Trophoblast cell (in vitro differentiated cells and primary cell): ENCODE measurements at regions not wholly inside any gene's neighbourhood (a gene's known extent, or its start where the extent isn't known, plus 50 kb on each side); places are given as distances from the start of the nearest gene placed in this dataset.
"Not testable (repeated sequence)": the region's sequence is repeated elsewhere in the genome, so short reads cannot be mapped to it uniquely, and the experiment has no call there.

Source experiments
- DNase-seq, 2 donors: peaks; one replicate each; pipeline ENCODE4 v3.0.0-alpha.2; 2016
- H2AFZ ChIP-seq: 2 replicates; pipeline ENCODE4 v1.6.1; 2013; ENCODE audit warnings: low read length, moderate library complexity, mild to moderate bottlenecking; ENCODE audit not compliant: insufficient read depth, poor library complexity
- H2AK5ac ChIP-seq: 2 replicates; pipeline ENCODE4 v1.6.1; 2013; ENCODE audit warnings: mild to moderate bottlenecking, low read length
- H2BK120ac ChIP-seq: 2 replicates; pipeline ENCODE4 v1.6.1; 2013; ENCODE audit warnings: low read length, mild to moderate bottlenecking, moderate library complexity; ENCODE audit not compliant: insufficient read depth, poor library complexity
- H2BK12ac ChIP-seq: 2 replicates; pipeline ENCODE4 v1.6.1; 2013; ENCODE audit warnings: mild to moderate bottlenecking, low read length, moderate library complexity
- H2BK5ac ChIP-seq: 2 replicates; pipeline ENCODE4 v1.6.1; 2013; ENCODE audit warnings: low read length, low read depth, moderate library complexity, mild to moderate bottlenecking; ENCODE audit not compliant: poor library complexity
- H3K14ac ChIP-seq: 2 replicates; pipeline ENCODE4 v1.6.1; 2013; ENCODE audit warnings: mild to moderate bottlenecking, low read length
- H3K18ac ChIP-seq: 2 replicates; pipeline ENCODE4 v1.6.1; 2013; ENCODE audit warnings: mild to moderate bottlenecking, low read length
- H3K23ac ChIP-seq: 2 replicates; pipeline ENCODE4 v1.6.1; 2013; ENCODE audit warnings: low read length
- H3K27ac ChIP-seq: 2 replicates; pipeline ENCODE4 v1.5.1; 2013; ENCODE audit warnings: low read depth, mild to moderate bottlenecking, inconsistent platforms, low read length, moderate library complexity
- H3K27me3 ChIP-seq: 2 replicates; pipeline ENCODE4 v1.6.1; 2013; ENCODE audit warnings: inconsistent platforms, mild to moderate bottlenecking, low read length, moderate library complexity; ENCODE audit not compliant: insufficient read depth
- H3K36me3 ChIP-seq, 2 experiments: 1 replicate in 1 of 2; 2 replicates in 1 of 2; pipeline ENCODE4 v1.6.1; 2013; ENCODE audit warnings: low read length in 2 of 2, mild to moderate bottlenecking in 2 of 2, moderate library complexity in 1 of 2; ENCODE audit not compliant: insufficient read depth in 2 of 2, control insufficient read depth in 1 of 2
- H3K4ac ChIP-seq: 2 replicates; pipeline ENCODE4 v1.6.1; 2013; ENCODE audit warnings: low read depth, mild to moderate bottlenecking, low read length, moderate library complexity
- H3K4me1 ChIP-seq, 2 experiments: 1 replicate in 1 of 2; 2 replicates in 1 of 2; pipeline ENCODE4 v1.6.1; 2013; ENCODE audit warnings: low read length in 2 of 2, mild to moderate bottlenecking in 2 of 2, moderate library complexity in 1 of 2; ENCODE audit not compliant: insufficient read depth in 2 of 2, control insufficient read depth in 1 of 2
- H3K4me2 ChIP-seq: 2 replicates; pipeline ENCODE4 v1.6.1; 2013; ENCODE audit warnings: inconsistent platforms, mild to moderate bottlenecking, low read length, moderate library complexity
- H3K4me3 ChIP-seq: 2 replicates; pipeline ENCODE4 v1.5.1; 2013; ENCODE audit warnings: mild to moderate bottlenecking, low read depth, low read length, inconsistent platforms
- H3K79me1 ChIP-seq: one replicate; pipeline ENCODE4 v1.6.1; 2013; ENCODE audit warnings: low read length
- H3K79me2 ChIP-seq: 2 replicates; pipeline ENCODE4 v1.6.1; 2013; ENCODE audit warnings: low read length, mild to moderate bottlenecking; ENCODE audit not compliant: control insufficient read depth, insufficient read depth, poor library complexity
- H3K9ac ChIP-seq: 2 replicates; pipeline ENCODE4 v1.6.1; 2013; ENCODE audit warnings: mild to moderate bottlenecking, low read length
- H3K9me3 ChIP-seq: 2 replicates; pipeline ENCODE4 v1.6.1; 2013; ENCODE audit warnings: low read depth, mild to moderate bottlenecking, control low read depth, inconsistent platforms, low read length; ENCODE audit not compliant: insufficient read depth
- H4K12ac ChIP-seq: 2 replicates; pipeline ENCODE4 v1.6.1; 2013; ENCODE audit warnings: low read depth, mild to moderate bottlenecking, low read length, moderate library complexity
- H4K8ac ChIP-seq: 2 replicates; pipeline ENCODE4 v1.6.1; 2013; ENCODE audit warnings: low read depth, mild to moderate bottlenecking, low read length, moderate library complexity
- H4K91ac ChIP-seq: one replicate; pipeline ENCODE4 v1.6.1; 2013; ENCODE audit warnings: low read depth, mild to moderate bottlenecking, low read length, moderate library complexity
- WGBS: extraction: QIAGEN DNeasy Blood & Tissue Kit; methylation state at CpG from one replicate; pipeline ENCODE4 v1.1.7; 2013; ENCODE audit warnings: missing lambda C conversion rate; ENCODE audit not compliant: insufficient read length, insufficient coverage; ENCODE audit errors: extremely low coverage; 5-methylcytosine and 5-hydroxymethylcytosine counted together

DNA sequence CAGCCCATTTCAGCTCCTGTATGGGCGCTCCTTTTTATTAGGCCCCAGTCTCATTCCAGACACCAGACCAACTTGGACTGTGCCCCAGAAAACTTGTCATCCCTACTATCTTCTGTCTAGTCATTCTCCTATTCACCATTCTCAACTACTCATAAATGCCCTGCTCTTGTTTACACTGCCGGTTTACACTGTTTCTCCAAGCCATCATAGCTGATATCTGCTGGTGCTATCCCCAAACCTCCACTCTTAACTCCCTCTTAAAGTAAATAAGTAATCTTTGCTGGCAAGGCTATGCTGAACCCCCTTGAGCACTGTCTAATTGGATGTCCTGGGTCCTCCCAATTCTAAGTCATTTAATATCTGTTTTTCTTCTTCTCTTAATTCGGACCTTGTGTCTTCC is 91.7 kb upstream of the ATF7IP2 start:
- not testable (repeated sequence) for H2BK120ac ChIP-seq, H2BK5ac ChIP-seq, H4K8ac ChIP-seq, DNase-seq, H2AK5ac ChIP-seq, H4K91ac ChIP-seq, H3K4me3 ChIP-seq, H3K9ac ChIP-seq, H3K4me2 ChIP-seq, H3K27me3 ChIP-seq, H3K14ac ChIP-seq, H4K12ac ChIP-seq, H3K79me2 ChIP-seq, H3K4ac ChIP-seq, H2BK12ac ChIP-seq, H2AFZ ChIP-seq, H3K9me3 ChIP-seq, H3K18ac ChIP-seq, H3K27ac ChIP-seq, H3K4me1 ChIP-seq, H3K36me3 ChIP-seq, H3K79me1 ChIP-seq, H3K23ac ChIP-seq
- WGBS = no CpG with 5 or more reads among the region's 3 CpGs

DNA sequence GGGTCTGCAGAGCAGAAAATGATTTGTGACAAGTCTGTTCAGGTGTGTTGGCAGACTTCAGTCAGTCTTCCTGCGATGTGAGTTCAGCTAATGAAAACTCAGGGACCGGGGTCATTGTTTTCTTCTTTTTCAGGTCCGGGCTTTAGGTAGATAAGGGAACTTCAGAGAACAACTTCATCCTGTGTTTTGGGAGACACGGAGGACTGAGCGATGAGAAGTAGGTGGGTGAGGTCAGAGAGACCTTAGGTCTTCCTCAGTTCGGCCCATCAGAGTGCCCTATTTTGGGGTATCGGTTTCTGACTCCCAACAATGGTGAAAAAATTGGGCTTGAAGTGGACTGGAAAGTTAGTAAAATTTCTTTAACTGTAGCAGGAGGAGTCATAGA is 88.9 kb upstream of the ATF7IP2 start:
- no peak for DNase-seq
- H3K4me1 ChIP-seq = no peaks in the 10 kb centered on the region

DNA sequence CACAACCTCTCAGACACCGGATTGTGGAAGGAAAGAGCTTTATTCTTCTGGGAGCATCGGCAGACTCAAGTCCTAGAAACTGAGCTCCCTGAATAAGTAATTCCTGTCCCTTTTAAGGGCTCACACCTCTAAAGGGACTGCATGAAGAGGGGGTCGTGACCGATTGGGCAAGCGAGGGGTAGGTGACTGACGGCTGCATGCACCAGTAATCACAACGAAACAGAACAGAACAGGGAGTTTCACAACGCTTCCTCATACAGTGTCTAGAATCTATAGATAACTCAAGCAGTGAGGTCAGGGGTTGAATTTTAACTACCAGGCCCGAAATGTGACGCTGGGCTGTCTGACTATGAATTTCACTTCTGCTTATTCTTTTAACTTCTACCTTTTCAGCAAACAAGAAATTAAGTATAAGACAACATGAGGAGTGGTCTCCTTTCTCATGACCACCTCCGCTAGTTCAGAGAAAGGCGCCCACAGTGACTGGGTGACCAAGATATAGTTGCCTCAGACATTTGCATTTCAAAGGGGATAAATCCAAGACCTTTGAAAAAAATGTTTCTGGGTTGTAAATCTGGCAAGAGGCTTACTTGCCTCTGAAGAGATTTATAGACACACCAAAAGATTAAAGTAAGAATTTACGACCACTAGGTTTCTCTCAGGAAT is 88.4 kb upstream of the ATF7IP2 start:
- H4K91ac ChIP-seq = no peak overlapping the region
- no CpG with 5 or more reads among the region's 13 CpGs for WGBS
- no peak overlapping the region for H4K8ac ChIP-seq
- no peak overlapping the region for H4K12ac ChIP-seq
- no peaks in the 10 kb centered on the region for H3K79me2 ChIP-seq
- H3K23ac ChIP-seq = no peak overlapping the region
- H3K36me3 ChIP-seq = no peaks in the 10 kb centered on the region
- H2BK12ac ChIP-seq = no peak overlapping the region
- no peaks in the 10 kb centered on the region for H3K79me1 ChIP-seq
- H3K18ac ChIP-seq = no peak overlapping the region
- H2BK5ac ChIP-seq = no peak overlapping the region
- H3K4me2 ChIP-seq = no peak overlapping the region
- no peaks in the 10 kb centered on the region for H3K4me1 ChIP-seq
- peaks cover under 1% of the 10 kb centered on the region for H3K9me3 ChIP-seq
- no peak overlapping the region for H2BK120ac ChIP-seq
- H3K27ac ChIP-seq = no peak overlapping the region
- no peak overlapping the region for H3K14ac ChIP-seq
- H2AFZ ChIP-seq = no peak overlapping the region
- H3K9ac ChIP-seq = no peak overlapping the region
- H3K4ac ChIP-seq = no peak overlapping the region
- H3K27me3 ChIP-seq = no peaks in the 10 kb centered on the region
- H2AK5ac ChIP-seq = no peak overlapping the region
- H3K4me3 ChIP-seq = no peak overlapping the region
- no peak for DNase-seq

More for the DNA sequence above, 88.9 kb upstream of the ATF7IP2 start:
- peaks cover 5% of the 10 kb centered on the region for H3K9me3 ChIP-seq
- no peak overlapping the region for H3K14ac ChIP-seq
- H4K12ac ChIP-seq = no peak overlapping the region
- H3K4me2 ChIP-seq = no peak overlapping the region
- H3K79me2 ChIP-seq = no peaks in the 10 kb centered on the region
- H2BK5ac ChIP-seq = no peak overlapping the region
- no peaks in the 10 kb centered on the region for H3K79me1 ChIP-seq
- H3K23ac ChIP-seq = no peak overlapping the region
- no peak overlapping the region for H3K9ac ChIP-seq
- H3K4ac ChIP-seq = no peak overlapping the region
- H4K91ac ChIP-seq = no peak overlapping the region
- no peak overlapping the region for H2AK5ac ChIP-seq
- H3K18ac ChIP-seq = no peak overlapping the region
- H2BK12ac ChIP-seq = no peak overlapping the region
- H3K27ac ChIP-seq = no peak overlapping the region
- no peak overlapping the region for H2BK120ac ChIP-seq
- no peak overlapping the region for H3K4me3 ChIP-seq
- WGBS = no CpG with 5 or more reads among the region's 7 CpGs
- no peaks in the 10 kb centered on the region for H3K36me3 ChIP-seq
- no peak overlapping the region for H4K8ac ChIP-seq
- H2AFZ ChIP-seq = no peak overlapping the region
- no peaks in the 10 kb centered on the region for H3K27me3 ChIP-seq

DNA sequence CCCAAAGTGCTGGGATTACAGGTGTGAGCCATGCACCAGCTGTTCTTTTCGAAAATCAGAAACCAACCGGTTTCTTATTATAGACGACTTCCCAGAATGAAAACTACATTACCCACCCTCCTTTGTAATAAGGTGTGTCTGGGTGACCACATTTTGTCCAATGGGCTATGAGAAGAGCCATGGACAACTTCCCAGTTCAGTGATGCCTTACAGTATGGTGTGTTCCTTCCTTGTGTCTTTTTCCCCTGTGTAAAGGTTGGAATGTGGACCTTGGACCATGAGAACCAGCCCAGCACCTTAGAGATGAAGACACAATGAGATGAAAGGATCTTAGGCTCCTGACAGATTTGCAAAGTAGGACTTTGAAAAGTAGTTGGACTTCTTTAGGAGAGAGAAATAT is 85.0 kb upstream of the ATF7IP2 start:
- no peak overlapping the region for H3K4ac ChIP-seq
- H2AK5ac ChIP-seq = no peak overlapping the region
- H2BK5ac ChIP-seq = no peak overlapping the region
- H3K4me2 ChIP-seq = no peak overlapping the region
- WGBS = no CpG with 5 or more reads among the region's 3 CpGs
- H3K27me3 ChIP-seq = no peaks in the 10 kb centered on the region
- H3K9me3 ChIP-seq = no peaks in the 10 kb centered on the region
- no peak overlapping the region for H3K14ac ChIP-seq
- H3K79me2 ChIP-seq = no peaks in the 10 kb centered on the region
- H3K36me3 ChIP-seq = no peaks in the 10 kb centered on the region
- no peak overlapping the region for H3K4me3 ChIP-seq
- H3K23ac ChIP-seq = no peak overlapping the region
- H3K4me1 ChIP-seq = no peaks in the 10 kb centered on the region
- no peak overlapping the region for H2BK120ac ChIP-seq
- no peak overlapping the region for H4K91ac ChIP-seq
- H4K8ac ChIP-seq = no peak overlapping the region
- H3K27ac ChIP-seq = no peak overlapping the region
- no peak overlapping the region for H3K9ac ChIP-seq
- no peak overlapping the region for H2BK12ac ChIP-seq
- H3K79me1 ChIP-seq = no peaks in the 10 kb centered on the region
- no peak for DNase-seq
- H4K12ac ChIP-seq = no peak overlapping the region
- H2AFZ ChIP-seq = no peak overlapping the region
- no peak overlapping the region for H3K18ac ChIP-seq
